GM06990 (cell line): ENCODE measurements at regions not wholly inside any gene's neighbourhood (a gene's known extent, or its start where the extent isn't known, plus 50 kb on each side); places are given as distances from the start of the nearest gene placed in this dataset.

Experiments used
- DNase-seq: peaks from one replicate; pipeline ENCODE4 v3.0.0-alpha.2; 2011; ENCODE audit not compliant: insufficient read length; ENCODE audit errors: extremely low read depth
- H3K27me3 ChIP-seq: replicated peaks from 2 replicates; pipeline ENCODE4 v1.6.0; 2011; ENCODE audit warnings: low read length; ENCODE audit not compliant: control insufficient read depth, insufficient read depth
- H3K36me3 ChIP-seq: 2 replicates; pipeline ENCODE4 v1.5.1; 2011; ENCODE audit warnings: low read length; ENCODE audit not compliant: control insufficient read depth, insufficient read depth
- H3K4me3 ChIP-seq: replicated peaks from 2 replicates; pipeline ENCODE4 v1.5.1; 2011; ENCODE audit warnings: low read depth, mild to moderate bottlenecking, control low read depth, low read length
- TF ChIP-seq, protein P1 (sequence below): IDR thresholded peaks from 2 replicates; pipeline ENCODE4 v1.5.1; 2011; ENCODE audit warnings: low read length, control low read depth, mild to moderate bottlenecking, inconsistent platforms; ENCODE audit not compliant: insufficient read depth, poor library complexity, severe bottlenecking

- TF ChIP-seq, protein P1, sequence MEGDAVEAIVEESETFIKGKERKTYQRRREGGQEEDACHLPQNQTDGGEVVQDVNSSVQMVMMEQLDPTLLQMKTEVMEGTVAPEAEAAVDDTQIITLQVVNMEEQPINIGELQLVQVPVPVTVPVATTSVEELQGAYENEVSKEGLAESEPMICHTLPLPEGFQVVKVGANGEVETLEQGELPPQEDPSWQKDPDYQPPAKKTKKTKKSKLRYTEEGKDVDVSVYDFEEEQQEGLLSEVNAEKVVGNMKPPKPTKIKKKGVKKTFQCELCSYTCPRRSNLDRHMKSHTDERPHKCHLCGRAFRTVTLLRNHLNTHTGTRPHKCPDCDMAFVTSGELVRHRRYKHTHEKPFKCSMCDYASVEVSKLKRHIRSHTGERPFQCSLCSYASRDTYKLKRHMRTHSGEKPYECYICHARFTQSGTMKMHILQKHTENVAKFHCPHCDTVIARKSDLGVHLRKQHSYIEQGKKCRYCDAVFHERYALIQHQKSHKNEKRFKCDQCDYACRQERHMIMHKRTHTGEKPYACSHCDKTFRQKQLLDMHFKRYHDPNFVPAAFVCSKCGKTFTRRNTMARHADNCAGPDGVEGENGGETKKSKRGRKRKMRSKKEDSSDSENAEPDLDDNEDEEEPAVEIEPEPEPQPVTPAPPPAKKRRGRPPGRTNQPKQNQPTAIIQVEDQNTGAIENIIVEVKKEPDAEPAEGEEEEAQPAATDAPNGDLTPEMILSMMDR: no peak
- Histone ChIP-seq H3K4me3 (no peak overlapping the region), H3K27me3 (no peaks in the 10 kb centered on the region; the same call in 1 of the 2 replicates), H3K36me3 (no peaks in the 10 kb centered on the region)
- DNase-seq: no peak
These were observed 144.1 kb upstream of the SPEF2 start for GRCh38 chr5:35473589-35473988.

DNA sequence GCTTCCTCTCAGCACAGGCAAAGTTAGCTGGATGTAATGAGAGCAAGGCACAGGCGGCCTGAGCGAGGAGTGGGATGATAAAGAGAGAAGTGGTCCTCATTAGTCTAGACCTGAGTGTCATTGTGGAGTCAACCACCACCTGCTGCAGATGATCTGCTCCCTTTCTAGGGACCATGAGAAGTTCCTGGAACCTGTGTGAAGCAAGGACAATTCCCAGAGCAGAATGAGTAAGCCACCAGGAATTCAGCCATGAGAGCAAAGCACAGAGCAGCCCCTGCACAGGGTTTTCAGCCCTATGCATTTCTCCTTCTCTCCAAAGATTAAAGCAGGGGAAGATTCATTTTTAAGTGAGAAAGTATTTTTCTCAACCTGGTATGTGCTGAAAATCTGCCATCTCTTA, 146.8 kb upstream of the SPEF2 start:
- Histone ChIP-seq H3K27me3 (no peaks in the 10 kb centered on the region; the same call in 1 of the 2 replicates), H3K4me3 (no peak overlapping the region), H3K36me3 (no peaks in the 10 kb centered on the region)
- TF ChIP-seq, protein P1: no peak
- no peak for DNase-seq

DNA sequence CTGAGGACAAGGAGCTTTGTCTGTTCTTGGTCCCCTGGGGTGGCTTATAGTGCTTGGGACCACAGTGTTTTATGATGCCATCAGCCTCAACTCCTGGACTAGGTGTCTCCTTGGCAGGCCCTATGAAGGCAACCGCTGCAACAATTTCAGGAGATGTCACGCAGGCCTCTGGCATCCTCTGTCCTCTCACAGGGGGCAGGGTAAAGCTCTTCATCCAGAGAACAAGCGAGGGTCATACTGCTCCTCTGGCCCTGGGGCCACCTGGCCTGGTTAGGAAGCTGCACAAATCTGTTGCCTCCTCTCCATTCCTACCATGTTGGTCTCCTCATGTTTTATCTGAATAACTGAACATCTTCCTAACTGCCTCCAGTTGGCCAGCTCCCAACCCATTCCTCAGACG, 148.9 kb upstream of the SPEF2 start:
- TF ChIP-seq, protein P1: no peak

GRCh38 chr5:35466746-35467145, 150.9 kb upstream of the SPEF2 start:
- TF ChIP-seq, protein P1: no peak
- no peak for DNase-seq
- no peaks in the 10 kb centered on the region for H3K36me3 ChIP-seq
- no peak overlapping the region for H3K4me3 ChIP-seq
- H3K27me3 ChIP-seq: no peaks in the 10 kb centered on the region; the same call in 1 of the 2 replicates

More for the DNA sequence above, 148.9 kb upstream of the SPEF2 start:
- DNase-seq: no peak
- no peaks in the 10 kb centered on the region; the same call in 1 of the 2 replicates for H3K27me3 ChIP-seq
- H3K4me3 ChIP-seq: no peak overlapping the region
- H3K36me3 ChIP-seq: no peaks in the 10 kb centered on the region

DNA sequence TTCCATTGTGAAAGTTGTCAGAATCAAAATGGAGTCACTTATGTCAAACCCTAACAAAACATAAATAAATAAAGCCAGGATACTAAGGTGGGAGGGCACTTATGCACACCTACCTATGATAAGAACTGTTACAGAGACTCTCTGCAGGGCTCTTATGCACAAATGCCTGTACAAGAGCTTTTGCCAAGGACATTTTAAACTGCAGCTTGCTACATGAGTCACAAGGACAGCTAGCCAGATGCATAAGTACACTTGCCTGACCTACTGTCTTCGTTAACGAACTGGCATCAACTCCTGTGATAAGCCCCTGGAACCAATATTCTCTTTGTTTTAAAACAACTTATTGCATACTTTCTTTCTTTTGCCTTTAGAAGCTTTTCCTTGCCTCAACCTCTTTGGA, 152.9 kb upstream of the SPEF2 start:
- no peaks in the 10 kb centered on the region for H3K27me3 ChIP-seq
- no peak overlapping the region for H3K4me3 ChIP-seq
- DNase-seq: no peak
- no peaks in the 10 kb centered on the region for H3K36me3 ChIP-seq
- TF ChIP-seq, protein P1: no peak

GRCh38 chr5:35461530-35461929, 156.1 kb upstream of the SPEF2 start:
- TF ChIP-seq, protein P1: no peak
- no peak for DNase-seq
- Histone ChIP-seq H3K36me3 (no peaks in the 10 kb centered on the region), H3K4me3 (no peak overlapping the region), H3K27me3 (no peaks in the 10 kb centered on the region)
